Naive thymus-derived CD8-positive, alpha-beta T cell (primary cell): ENCODE measurements at regions not wholly inside any gene's neighbourhood (a gene's known extent, or its start where the extent isn't known, plus 50 kb on each side); places are given as distances from the start of the nearest gene placed in this dataset.
A peak's percentile ranks its signal among the peaks of the same experiment; 100 is the strongest.

Experiments
- ATAC-seq, 2 donors: fragments of 150-1000 bp; cut with Tn5 transposase in 1 of 2; sonication (Bioruptor Pico), chemical (Tn5 transposase) in 1 of 2; 1 replicate in 1 of 2; 2 replicates in 1 of 2; pipeline ENCODE4 v1.10.0; 2021; ENCODE audit warnings: mild to moderate bottlenecking in 2 of 2, moderate library complexity in 2 of 2
- POLR2A ChIA-PET: fragments of 350-600 bp; sonication (Branson Sonifier 250); formaldehyde crosslinking; loops from one replicate; lab custom pipeline; 2021; ENCODE audit warnings: antibody characterized with exemption; lab: Charles Lee
- DNase-seq, 10 donors: peaks; one replicate each; pipeline versions ENCODE4 v3.0.0 to v3.0.0-alpha.2; 2020 to 2022
- H3K27ac Mint-ChIP-seq, 10 donors: one replicate each; pipeline ENCODE4 v1.8.0; 2020 to 2022; ENCODE audit warnings: mild to moderate bottlenecking in 10 of 10, mixed read lengths in 10 of 10, moderate library complexity in 4 of 10, inconsistent platforms in 1 of 10
- H3K27me3 Mint-ChIP-seq, 5 donors: one replicate each; pipeline ENCODE4 v1.8.0; 2021 to 2022; ENCODE audit warnings: mixed read lengths in 5 of 5
- H3K36me3 Mint-ChIP-seq, 3 donors: one replicate each; pipeline ENCODE4 v1.8.0; 2020 to 2022; ENCODE audit warnings: mixed read lengths in 3 of 3, mild to moderate bottlenecking in 2 of 3, inconsistent platforms in 1 of 3
- H3K4me1 Mint-ChIP-seq, 4 donors: one replicate each; pipeline ENCODE4 v1.8.0; 2021 to 2022; ENCODE audit warnings: mixed read lengths in 4 of 4
- H3K4me3 Mint-ChIP-seq, 10 donors: one replicate each; pipeline ENCODE4 v1.8.0; 2020 to 2022; ENCODE audit warnings: mild to moderate bottlenecking in 10 of 10, mixed read lengths in 10 of 10, moderate library complexity in 6 of 10, inconsistent platforms in 1 of 10
- H3K9me3 Mint-ChIP-seq, 9 donors: one replicate each; pipeline ENCODE4 v1.8.0; 2020 to 2022; ENCODE audit warnings: mixed read lengths in 9 of 9, mild to moderate bottlenecking in 3 of 9, inconsistent platforms in 1 of 9, moderate library complexity in 1 of 9

GRCh38 chrX:39327255-39327654 is 526.0 kb downstream of the MID1IP1 start:
- Mint-ChIP-seq H3K4me1 (peaks cover 24 to 50% (median 35%) of the 10 kb centered on the region in 4 donors), H3K9me3 (peaks cover 0 to 10% (median 1%) of the 10 kb centered on the region in 9 donors), H3K4me3 (peak overlapping the region in 5 of 10 donors; percentile 24 to 52 (median 41)), H3K36me3 (no peaks in the 10 kb centered on the region), H3K27ac (peak overlapping the region in 7 of 10 donors; percentile 39 to 88 (median 65)), H3K27me3 (peaks cover 0 to 1% (median 0%) of the 10 kb centered on the region in 5 donors)
- DNase-seq (peak in 1 of 10 donors; percentile 9), ATAC-seq (peak; percentile 63 to 68)
- POLR2A ChIA-PET = interaction anchor here (0.9 kb wide), 1 partner anchor 60 kb away, joined by 3 read pairs; no protein-coding TSS in a partner anchor

- POLR2A ChIA-PET = interaction anchor here (0.9 kb wide), 1 partner anchor 60 kb away, joined by 3 read pairs; no protein-coding TSS in a partner anchor
- no peak for DNase-seq
- ATAC-seq = peak in 1 of 2 donors; percentile 30
- H3K36me3 Mint-ChIP-seq = no peaks in the 10 kb centered on the region
- H3K27ac Mint-ChIP-seq = peak overlapping the region in 6 of 10 donors; percentile 23 to 88 (median 52)
- peaks cover 0 to 1% (median 0%) of the 10 kb centered on the region in 5 donors for H3K27me3 Mint-ChIP-seq
- peak overlapping the region in 4 of 10 donors; percentile 17 to 52 (median 28) for H3K4me3 Mint-ChIP-seq
- peaks cover 0 to 10% (median 1%) of the 10 kb centered on the region in 9 donors for H3K9me3 Mint-ChIP-seq
- peaks cover 27 to 55% (median 39%) of the 10 kb centered on the region in 4 donors for H3K4me1 Mint-ChIP-seq
Observed at GRCh38 chrX:39327705-39328104, 526.4 kb downstream of the MID1IP1 start.

GRCh38 chrX:39328661-39329060 is 527.4 kb downstream of the MID1IP1 start:
- Mint-ChIP-seq H3K27me3 (peaks cover 0 to 1% (median 0%) of the 10 kb centered on the region in 5 donors), H3K4me3 (no peak overlapping the region), H3K27ac (peak overlapping the region in 3 of 10 donors; percentile 21 to 74 (median 44)), H3K4me1 (peaks cover 30 to 55% (median 40%) of the 10 kb centered on the region in 4 donors), H3K36me3 (no peaks in the 10 kb centered on the region), H3K9me3 (peaks cover 0 to 10% (median 0%) of the 10 kb centered on the region in 9 donors)
- POLR2A ChIA-PET = no interaction called here
- DNase-seq (no peak), ATAC-seq (no peak)

GRCh38 chrX:39331082-39331704 is 529.9 kb downstream of the MID1IP1 start:
- POLR2A ChIA-PET = interaction anchor here (0.6 kb wide), 1 partner anchor 167 kb away, joined by 5 read pairs; no protein-coding TSS in a partner anchor
- no peak for DNase-seq
- H3K36me3 Mint-ChIP-seq = no peaks in the 10 kb centered on the region

GRCh38 chrX:39333451-39333850 is 532.2 kb downstream of the MID1IP1 start:
- H3K9me3 Mint-ChIP-seq = peaks cover 0 to 10% (median 0%) of the 10 kb centered on the region in 9 donors
- POLR2A ChIA-PET = no interaction called here
- H3K4me3 Mint-ChIP-seq = no peak overlapping the region
- DNase-seq (no peak), ATAC-seq (no peak)
- H3K27me3 Mint-ChIP-seq = no peaks in the 10 kb centered on the region
- H3K36me3 Mint-ChIP-seq = no peaks in the 10 kb centered on the region
- H3K27ac Mint-ChIP-seq = peak overlapping the region in 2 of 10 donors; percentile 0 to 40
- peaks cover 31 to 65% (median 51%) of the 10 kb centered on the region in 4 donors for H3K4me1 Mint-ChIP-seq

More at GRCh38 chrX:39331082-39331704, 529.9 kb downstream of the MID1IP1 start:
- peaks cover 0 to 1% (median 0%) of the 10 kb centered on the region in 5 donors for H3K27me3 Mint-ChIP-seq
- peak overlapping the region in 6 of 10 donors; percentile 23 to 84 (median 63) for H3K27ac Mint-ChIP-seq
- peaks cover 32 to 67% (median 52%) of the 10 kb centered on the region in 4 donors for H3K4me1 Mint-ChIP-seq
- H3K9me3 Mint-ChIP-seq = peaks cover 0 to 10% (median 0%) of the 10 kb centered on the region in 9 donors
- ATAC-seq = peak in 1 of 2 donors; percentile 33
- peak overlapping the region in 2 of 10 donors; percentile 8 to 23 for H3K4me3 Mint-ChIP-seq

- peaks cover 0 to 3% (median 0%) of the 10 kb centered on the region in 9 donors for H3K9me3 Mint-ChIP-seq
- H3K4me1 Mint-ChIP-seq = peaks cover 25 to 51% (median 47%) of the 10 kb centered on the region in 4 donors
- ATAC-seq (peak in 1 of 2 donors; percentile 38), DNase-seq (no peak)
- POLR2A ChIA-PET = no interaction called here
- no peaks in the 10 kb centered on the region for H3K36me3 Mint-ChIP-seq
- H3K27me3 Mint-ChIP-seq = no peaks in the 10 kb centered on the region
- peak overlapping the region in 8 of 10 donors; percentile 72 to 94 (median 88) for H3K27ac Mint-ChIP-seq
- peak overlapping the region in 4 of 10 donors; percentile 64 to 75 (median 68) for H3K4me3 Mint-ChIP-seq
Observed at GRCh38 chrX:39335513-39336235, 534.4 kb downstream of the MID1IP1 start.

GRCh38 chrX:39336671-39337311 is 535.5 kb downstream of the MID1IP1 start:
- DNase-seq = peak in 1 of 10 donors; percentile 5
- peak; percentile 57 to 64 for ATAC-seq
- H3K4me1 Mint-ChIP-seq = peaks cover 22 to 45% (median 37%) of the 10 kb centered on the region in 4 donors

GRCh38 chrX:39337451-39337850 is 536.2 kb downstream of the MID1IP1 start:
- DNase-seq (no peak), ATAC-seq (no peak)
- Mint-ChIP-seq H3K36me3 (peaks cover 0 to 4% (median 0%) of the 10 kb centered on the region in 3 donors), H3K27me3 (peaks cover 0 to 2% (median 0%) of the 10 kb centered on the region in 5 donors), H3K4me3 (peak overlapping the region in 6 of 10 donors; percentile 36 to 75 (median 65)), H3K27ac (peak overlapping the region; percentile 49 to 94 (median 84)), H3K9me3 (peaks cover 0 to 5% (median 0%) of the 10 kb centered on the region in 9 donors), H3K4me1 (peaks cover 19 to 42% (median 31%) of the 10 kb centered on the region in 4 donors)
- POLR2A ChIA-PET = no interaction called here

More at GRCh38 chrX:39336671-39337311, 535.5 kb downstream of the MID1IP1 start:
- no peaks in the 10 kb centered on the region for H3K36me3 Mint-ChIP-seq
- H3K27me3 Mint-ChIP-seq = peaks cover 0 to 2% (median 0%) of the 10 kb centered on the region in 5 donors
- peaks cover 0 to 5% (median 0%) of the 10 kb centered on the region in 9 donors for H3K9me3 Mint-ChIP-seq
- POLR2A ChIA-PET = no interaction called here
- H3K4me3 Mint-ChIP-seq = peak overlapping the region; percentile 33 to 75 (median 60)
- H3K27ac Mint-ChIP-seq = peak overlapping the region; percentile 49 to 94 (median 84)

GRCh38 chrX:39338583-39338982 is 537.3 kb downstream of the MID1IP1 start:
- POLR2A ChIA-PET = no interaction called here
- peak overlapping the region in 3 of 10 donors; percentile 16 to 71 (median 24) for H3K27ac Mint-ChIP-seq
- H3K4me1 Mint-ChIP-seq = peaks cover 14 to 41% (median 29%) of the 10 kb centered on the region in 4 donors

GRCh38 chrX:39356119-39356807 is 555.0 kb downstream of the MID1IP1 start:
- ATAC-seq (no peak), DNase-seq (no peak)
- no peaks in the 10 kb centered on the region for H3K27me3 Mint-ChIP-seq
- no peak overlapping the region for H3K4me3 Mint-ChIP-seq
- POLR2A ChIA-PET = interaction anchor here (0.6 kb wide), 1 partner anchor 11 kb away, joined by 4 read pairs; no protein-coding TSS in a partner anchor
- H3K36me3 Mint-ChIP-seq = no peaks in the 10 kb centered on the region
- H3K9me3 Mint-ChIP-seq = peaks cover 0 to 3% (median 0%) of the 10 kb centered on the region in 9 donors
- H3K27ac Mint-ChIP-seq = peak overlapping the region in 5 of 10 donors; percentile 0 to 71 (median 33)
- H3K4me1 Mint-ChIP-seq = peaks cover 9 to 17% (median 10%) of the 10 kb centered on the region in 4 donors

More at GRCh38 chrX:39338583-39338982, 537.3 kb downstream of the MID1IP1 start:
- Mint-ChIP-seq H3K36me3 (peaks cover 0 to 4% (median 0%) of the 10 kb centered on the region in 3 donors), H3K4me3 (peak overlapping the region in 2 of 10 donors; percentile 5 to 20), H3K9me3 (peaks cover 0 to 5% (median 0%) of the 10 kb centered on the region in 9 donors), H3K27me3 (peaks cover 0 to 2% (median 0%) of the 10 kb centered on the region in 5 donors)
- ATAC-seq (no peak), DNase-seq (no peak)

- H3K27me3 Mint-ChIP-seq = no peaks in the 10 kb centered on the region
- no peaks in the 10 kb centered on the region for H3K36me3 Mint-ChIP-seq
- peaks cover 9 to 25% (median 13%) of the 10 kb centered on the region in 4 donors for H3K4me1 Mint-ChIP-seq
- no peak overlapping the region for H3K27ac Mint-ChIP-seq
- H3K9me3 Mint-ChIP-seq = peaks cover 0 to 3% (median 0%) of the 10 kb centered on the region in 9 donors
- no peak overlapping the region for H3K4me3 Mint-ChIP-seq
- POLR2A ChIA-PET = no interaction called here
- ATAC-seq (no peak), DNase-seq (no peak)
Observed at GRCh38 chrX:39360101-39360500, 558.8 kb downstream of the MID1IP1 start.
